ENCODE measurements at regions not wholly inside any gene's neighbourhood (a gene's known extent, or its start where the extent isn't known, plus 50 kb on each side); places are given as distances from the start of the nearest gene placed in this dataset.

DNA sequence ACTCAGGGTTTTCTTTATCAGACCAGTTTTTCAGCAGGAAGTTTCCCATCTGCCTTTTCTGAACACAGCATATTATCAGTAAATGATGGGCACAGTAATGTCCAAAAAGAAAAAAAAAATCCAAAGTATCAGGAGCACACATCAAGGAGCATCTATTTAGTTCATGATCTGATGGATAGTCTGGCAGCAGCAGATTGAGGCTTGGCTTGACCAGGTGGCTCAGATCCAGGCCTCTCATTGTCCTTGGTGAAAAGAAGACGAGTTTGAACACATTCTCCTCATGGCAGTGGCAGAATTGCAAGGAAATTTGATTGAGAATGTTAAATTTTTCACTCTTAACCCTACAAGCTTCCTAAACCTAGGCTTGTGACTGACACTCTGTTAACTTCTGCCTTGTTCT, 192.9 kb downstream of the OXSM start (continued):
- TF ChIP-seq CBX8 (IDR thresholded peaks at IDR 0.05; ENCODE audit: borderline replicate concordance, low read depth, low read length) (no peak), RAD21 (IDR thresholded peaks at IDR 0.05 in 1 of 2, conservative IDR thresholded peaks at IDR 0.05 in 1 of 2; ENCODE audit: low read depth in 2 of 2, low read length in 2 of 2) (no peak), EGR1 (IDR thresholded peaks at IDR 0.05; ENCODE audit: borderline replicate concordance, low read depth, low read length) (no peak), POLR2AphosphoS5 (IDR thresholded peaks at IDR 0.05; ENCODE audit: low read depth, low read length) (no peak), CREB1 (IDR thresholded peaks at IDR 0.05) (no peak), TAF7 (optimal IDR thresholded peaks at IDR 0.05; ENCODE audit: borderline replicate concordance, low read depth, low read length) (no peak)
